ENCODE measurements at regions not wholly inside any gene's neighbourhood (a gene's known extent, or its start where the extent isn't known, plus 50 kb on each side); places are given as distances from the start of the nearest gene placed in this dataset.

DNA sequence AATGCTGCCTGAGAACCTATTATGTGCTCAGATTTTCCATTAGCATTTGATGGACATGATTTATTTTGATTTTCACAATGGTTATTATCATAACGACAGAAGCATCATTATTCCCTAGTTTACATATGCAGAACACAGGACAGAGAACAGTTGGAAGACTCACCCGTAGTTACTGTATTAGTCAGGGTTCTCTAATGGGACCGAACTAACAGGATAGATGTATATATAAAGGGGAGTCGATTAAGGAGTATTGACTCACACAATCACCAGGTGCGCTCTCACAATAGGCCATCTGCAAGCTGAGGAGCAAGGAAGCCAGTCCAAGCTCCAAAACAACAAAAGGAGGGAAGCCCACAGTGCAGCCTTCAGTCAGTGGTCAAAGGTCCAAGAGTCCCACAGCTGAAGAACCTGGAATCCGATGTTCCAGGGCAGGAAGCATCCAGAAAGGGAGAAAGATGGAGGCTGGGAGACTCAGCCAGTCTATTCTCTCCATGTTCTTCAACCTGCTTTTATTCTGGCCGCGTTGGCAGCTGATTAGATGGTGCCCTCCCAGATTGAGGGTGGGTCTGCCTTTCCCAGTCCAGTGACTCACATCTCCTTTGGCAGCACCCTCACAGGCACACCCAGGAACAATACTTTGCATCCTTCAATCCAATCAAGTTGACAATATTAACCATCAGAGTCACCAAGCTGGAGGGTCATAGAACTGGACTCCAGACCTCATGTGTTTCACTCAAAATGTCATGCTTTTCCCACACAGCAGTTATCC lies 92.7 kb upstream of the XYLT1 start:
- no peak for DNase-seq (ENCODE audit: unreplicated experiment)
- Mint-ChIP-seq H3K36me3 (ENCODE audit: insufficient read depth, unreplicated experiment) (no peaks in the 10 kb centered on the region), H3K27ac (ENCODE audit: low read depth, unreplicated experiment) (no peak overlapping the region), H3K4me1 (ENCODE audit: insufficient read depth, unreplicated experiment) (no peaks in the 10 kb centered on the region), H3K4me3 (ENCODE audit: unreplicated experiment) (no peak overlapping the region), H3K9me3 (ENCODE audit: unreplicated experiment) (peaks cover 32% of the 10 kb centered on the region), H3K27me3 (ENCODE audit: insufficient read depth, unreplicated experiment) (no peaks in the 10 kb centered on the region)
- ChIA-PET POLR2A (no interaction called here), CTCF (no interaction called here)
- TF ChIP-seq, protein P1, sequence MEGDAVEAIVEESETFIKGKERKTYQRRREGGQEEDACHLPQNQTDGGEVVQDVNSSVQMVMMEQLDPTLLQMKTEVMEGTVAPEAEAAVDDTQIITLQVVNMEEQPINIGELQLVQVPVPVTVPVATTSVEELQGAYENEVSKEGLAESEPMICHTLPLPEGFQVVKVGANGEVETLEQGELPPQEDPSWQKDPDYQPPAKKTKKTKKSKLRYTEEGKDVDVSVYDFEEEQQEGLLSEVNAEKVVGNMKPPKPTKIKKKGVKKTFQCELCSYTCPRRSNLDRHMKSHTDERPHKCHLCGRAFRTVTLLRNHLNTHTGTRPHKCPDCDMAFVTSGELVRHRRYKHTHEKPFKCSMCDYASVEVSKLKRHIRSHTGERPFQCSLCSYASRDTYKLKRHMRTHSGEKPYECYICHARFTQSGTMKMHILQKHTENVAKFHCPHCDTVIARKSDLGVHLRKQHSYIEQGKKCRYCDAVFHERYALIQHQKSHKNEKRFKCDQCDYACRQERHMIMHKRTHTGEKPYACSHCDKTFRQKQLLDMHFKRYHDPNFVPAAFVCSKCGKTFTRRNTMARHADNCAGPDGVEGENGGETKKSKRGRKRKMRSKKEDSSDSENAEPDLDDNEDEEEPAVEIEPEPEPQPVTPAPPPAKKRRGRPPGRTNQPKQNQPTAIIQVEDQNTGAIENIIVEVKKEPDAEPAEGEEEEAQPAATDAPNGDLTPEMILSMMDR (IDR thresholded peaks at IDR 0.05; ENCODE audit: unreplicated experiment) = no peak
- no TSS peak for BruUV-seq (replicated peaks)
- intact Hi-C loops (cut with micrococcal nuclease) = no loop called here

GRCh38 chr16:17561056-17561455 lies 90.3 kb upstream of the XYLT1 start:
- intact Hi-C loops (cut with micrococcal nuclease) = no loop called here
- H3K4me1 Mint-ChIP-seq (ENCODE audit: insufficient read depth, unreplicated experiment) = no peaks in the 10 kb centered on the region
- H3K27me3 Mint-ChIP-seq (ENCODE audit: insufficient read depth, unreplicated experiment) = no peaks in the 10 kb centered on the region
- peaks cover 36% of the 10 kb centered on the region for H3K9me3 Mint-ChIP-seq (ENCODE audit: unreplicated experiment)
- TF ChIP-seq, protein P1 (IDR thresholded peaks at IDR 0.05; ENCODE audit: unreplicated experiment) = no peak
- H3K4me3 Mint-ChIP-seq (ENCODE audit: unreplicated experiment) = no peak overlapping the region
- no TSS peak for BruUV-seq (replicated peaks)
- ChIA-PET POLR2A (no interaction called here), CTCF (no interaction called here)
- DNase-seq (ENCODE audit: unreplicated experiment) = no peak
- no peaks in the 10 kb centered on the region for H3K36me3 Mint-ChIP-seq (ENCODE audit: insufficient read depth, unreplicated experiment)
- no peak overlapping the region for H3K27ac Mint-ChIP-seq (ENCODE audit: low read depth, unreplicated experiment)

GRCh38 chr16:17560548-17560947 lies 89.8 kb upstream of the XYLT1 start:
- ChIA-PET CTCF (no interaction called here), POLR2A (no interaction called here)
- Mint-ChIP-seq H3K4me3 (ENCODE audit: unreplicated experiment) (no peak overlapping the region), H3K4me1 (ENCODE audit: insufficient read depth, unreplicated experiment) (no peaks in the 10 kb centered on the region), H3K9me3 (ENCODE audit: unreplicated experiment) (peaks cover 37% of the 10 kb centered on the region), H3K27ac (ENCODE audit: low read depth, unreplicated experiment) (no peak overlapping the region), H3K27me3 (ENCODE audit: insufficient read depth, unreplicated experiment) (no peaks in the 10 kb centered on the region), H3K36me3 (ENCODE audit: insufficient read depth, unreplicated experiment) (no peaks in the 10 kb centered on the region)
- TF ChIP-seq, protein P1 (IDR thresholded peaks at IDR 0.05; ENCODE audit: unreplicated experiment) = no peak
- no TSS peak for BruUV-seq (replicated peaks)
- no peak for DNase-seq (ENCODE audit: unreplicated experiment)
- intact Hi-C loops (cut with micrococcal nuclease) = no loop called here

DNA sequence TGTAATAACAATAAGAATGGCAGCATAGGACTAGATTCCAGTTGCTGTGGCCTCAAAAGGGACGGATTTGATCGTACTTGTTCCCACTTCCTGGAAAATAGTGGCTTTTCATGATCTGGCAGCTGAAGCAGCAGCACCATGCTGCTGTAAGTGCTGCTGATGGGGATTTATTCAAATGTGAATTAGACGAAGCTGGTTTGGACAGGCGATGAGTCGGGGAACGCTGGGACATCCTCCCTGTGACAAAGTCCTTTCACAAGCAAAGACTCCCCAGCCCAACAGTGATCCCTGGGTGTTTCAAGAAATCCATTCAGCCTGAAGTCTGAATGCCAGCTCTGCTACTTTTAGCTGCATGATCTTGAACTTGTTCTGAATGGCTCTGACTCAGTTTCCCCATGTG lies 88.6 kb upstream of the XYLT1 start:
- TF ChIP-seq, protein P1 (IDR thresholded peaks at IDR 0.05; ENCODE audit: unreplicated experiment) = no peak
- CTCF ChIA-PET = no interaction called here

More for the DNA sequence above, 88.6 kb upstream of the XYLT1 start:
- no peaks in the 10 kb centered on the region for H3K4me1 Mint-ChIP-seq (ENCODE audit: insufficient read depth, unreplicated experiment)
- POLR2A ChIA-PET = no interaction called here
- intact Hi-C loops (cut with micrococcal nuclease) = no loop called here
- no peak overlapping the region for H3K4me3 Mint-ChIP-seq (ENCODE audit: unreplicated experiment)
- no peak for DNase-seq (ENCODE audit: unreplicated experiment)
- peaks cover 44% of the 10 kb centered on the region for H3K9me3 Mint-ChIP-seq (ENCODE audit: unreplicated experiment)
- H3K27ac Mint-ChIP-seq (ENCODE audit: low read depth, unreplicated experiment) = no peak overlapping the region
- no TSS peak for BruUV-seq (replicated peaks)
- no peaks in the 10 kb centered on the region for H3K27me3 Mint-ChIP-seq (ENCODE audit: insufficient read depth, unreplicated experiment)
- H3K36me3 Mint-ChIP-seq (ENCODE audit: insufficient read depth, unreplicated experiment) = no peaks in the 10 kb centered on the region

Measured in MCF 10A (cell line).